ENCODE measurements at regions not wholly inside any gene's neighbourhood (a gene's known extent, or its start where the extent isn't known, plus 50 kb on each side); places are given as distances from the start of the nearest gene placed in this dataset.
"Not testable (repeated sequence)": the region's sequence is repeated elsewhere in the genome, so short reads cannot be mapped to it uniquely, and the experiment has no call there.

- peak; percentile 20 for DNase-seq
Measured at GRCh38 chr3:177358977-177359592, 161.8 kb upstream of the TBL1XR1 start.

- DNase-seq, result peak; percentile 99
Measured at GRCh38 chr3:177359593-177360357, 162.5 kb upstream of the TBL1XR1 start.

GRCh38 chr3:177361081-177361938 lies 164.0 kb upstream of the TBL1XR1 start:
- no peak for DNase-seq

- no peak for DNase-seq
Measured at GRCh38 chr3:177362626-177363025, 165.3 kb upstream of the TBL1XR1 start.

GRCh38 chr3:177364236-177364635 lies 167.0 kb upstream of the TBL1XR1 start:
- DNase-seq, result no peak

GRCh38 chr3:177365294-177365693 lies 168.0 kb upstream of the TBL1XR1 start:
- DNase-seq, result not testable (repeated sequence)

- no peak for DNase-seq
Measured at GRCh38 chr3:177367788-177368187, 170.5 kb upstream of the TBL1XR1 start.

GRCh38 chr3:177370246-177370822 lies 173.1 kb upstream of the TBL1XR1 start:
- no peak for DNase-seq

- DNase-seq, result no peak
Measured at GRCh38 chr3:177371146-177371545, 173.9 kb upstream of the TBL1XR1 start.

- DNase-seq, result no peak
Measured at GRCh38 chr3:177371888-177372287, 174.6 kb upstream of the TBL1XR1 start.

- DNase-seq, result no peak
Measured at GRCh38 chr3:177374323-177374722, 177.0 kb upstream of the TBL1XR1 start.

GRCh38 chr3:177375316-177375715 lies 178.0 kb upstream of the TBL1XR1 start:
- DNase-seq, result no peak

GRCh38 chr3:177377166-177377565 lies 179.9 kb upstream of the TBL1XR1 start:
- no peak for DNase-seq

GRCh38 chr3:177378168-177378567 lies 180.9 kb upstream of the TBL1XR1 start:
- DNase-seq, result no peak

- DNase-seq, result no peak
Measured at GRCh38 chr3:177379045-177379444, 181.8 kb upstream of the TBL1XR1 start.

- DNase-seq, result no peak
Measured at GRCh38 chr3:177381070-177381469, 183.8 kb upstream of the TBL1XR1 start.

GRCh38 chr3:177382944-177383343 lies 185.7 kb upstream of the TBL1XR1 start:
- no peak for DNase-seq

- DNase-seq, result no peak
Measured at GRCh38 chr3:177385186-177385585, 187.9 kb upstream of the TBL1XR1 start.

- DNase-seq, result peak; percentile 57
Measured at GRCh38 chr3:177385831-177386301, 188.6 kb upstream of the TBL1XR1 start.

GRCh38 chr3:177388209-177388608 lies 190.9 kb upstream of the TBL1XR1 start:
- no peak for DNase-seq

GRCh38 chr3:177394231-177395024 lies 197.1 kb upstream of the TBL1XR1 start:
- DNase-seq, result not testable (repeated sequence)

- DNase-seq, result no peak
Measured at GRCh38 chr3:177396733-177397132, 199.5 kb upstream of the TBL1XR1 start.

All from fibroblast of skin of right biceps (primary cell).